ENCODE measurements at regions not wholly inside any gene's neighbourhood (a gene's known extent, or its start where the extent isn't known, plus 50 kb on each side); places are given as distances from the start of the nearest gene placed in this dataset.

- DNase-seq (ENCODE audit: low spot score): no peak
These were observed 188.8 kb downstream of the TSHZ3 start for GRCh38 chr19:31160336-31160926.

DNA sequence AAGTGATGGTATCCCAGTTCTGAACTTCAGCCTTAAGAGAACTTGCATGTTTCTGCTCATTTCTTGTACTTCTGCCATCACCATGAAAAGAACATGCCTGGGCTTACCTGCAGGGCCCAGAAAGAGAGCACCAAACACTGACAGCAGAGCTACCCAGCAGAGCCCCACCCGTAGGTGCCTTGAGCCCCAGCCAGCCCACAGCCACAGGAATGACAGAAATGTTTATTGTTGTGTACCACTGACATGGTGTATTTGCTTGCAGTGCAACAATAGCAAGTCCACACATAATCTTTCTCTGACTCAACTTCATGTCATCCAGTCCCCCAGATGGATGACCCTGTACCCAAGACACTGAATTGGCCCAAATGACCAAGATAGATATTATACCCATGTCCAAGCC, 195.2 kb downstream of the TSHZ3 start:
- DNase-seq (ENCODE audit: low spot score): no peak

DNA sequence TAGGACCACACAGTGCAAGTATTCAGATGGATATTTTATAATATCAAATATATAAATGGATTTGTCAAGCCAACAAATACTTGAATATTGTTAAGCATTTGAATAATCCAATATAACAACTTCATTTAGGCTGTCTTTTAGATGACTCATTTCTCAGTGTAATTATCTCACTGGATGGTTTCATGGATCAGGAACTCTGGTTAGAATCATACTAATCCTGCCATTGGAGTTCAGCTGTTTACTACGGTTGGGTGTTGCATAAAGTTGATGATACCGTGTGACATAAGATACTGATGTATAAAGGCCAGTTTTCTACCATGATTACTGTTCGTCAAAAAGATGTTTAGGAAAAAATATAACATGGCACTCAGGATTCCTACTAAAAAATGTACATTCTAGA, 196.3 kb downstream of the TSHZ3 start:
- DNase-seq (ENCODE audit: low spot score): no peak

DNA sequence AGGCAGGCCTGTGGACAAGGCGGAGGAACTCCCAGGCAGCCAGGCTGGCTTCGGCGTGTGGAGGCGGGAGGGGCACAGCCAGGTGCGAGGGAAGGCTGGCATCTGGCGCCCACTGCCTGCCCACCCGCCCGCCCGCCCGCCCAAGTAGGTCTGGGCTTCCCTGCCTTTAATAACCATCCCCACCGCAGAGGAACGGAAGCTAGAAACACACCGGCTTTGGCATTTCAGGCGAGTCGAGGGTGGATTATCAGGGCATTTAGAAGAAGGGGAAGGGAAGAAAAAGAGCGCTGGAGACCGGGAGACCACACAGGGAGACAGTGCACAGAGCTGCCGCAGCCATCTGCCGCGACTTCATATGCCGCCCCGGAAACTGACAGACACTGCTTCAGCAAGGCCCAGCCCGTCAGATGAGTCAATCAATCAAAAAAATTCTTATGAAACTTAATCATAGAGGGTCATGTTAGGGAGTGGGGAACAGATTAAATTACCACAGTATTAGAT, 199.7 kb downstream of the TSHZ3 start:
- no peak for DNase-seq (ENCODE audit: low spot score)

DNA sequence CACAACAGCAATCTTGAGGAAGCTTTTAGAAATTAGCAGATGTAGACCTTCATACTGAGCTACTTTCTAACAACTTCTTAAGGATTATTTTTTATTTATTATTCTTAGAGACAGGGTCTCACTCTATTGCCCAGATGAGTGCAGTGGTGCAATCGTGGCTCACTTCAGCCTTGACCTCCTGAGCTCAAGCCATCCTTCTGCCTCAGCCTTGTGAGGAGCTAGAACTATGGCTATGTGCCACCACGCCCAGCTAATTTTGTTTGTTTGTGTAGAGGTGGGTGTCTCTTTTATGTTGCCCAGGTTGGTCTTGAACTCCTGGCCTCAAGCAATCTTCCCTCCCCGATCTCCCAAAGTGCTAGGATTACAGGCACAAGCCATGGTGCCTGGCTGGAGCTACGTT, 200.6 kb downstream of the TSHZ3 start:
- DNase-seq (ENCODE audit: low spot score): no peak

DNA sequence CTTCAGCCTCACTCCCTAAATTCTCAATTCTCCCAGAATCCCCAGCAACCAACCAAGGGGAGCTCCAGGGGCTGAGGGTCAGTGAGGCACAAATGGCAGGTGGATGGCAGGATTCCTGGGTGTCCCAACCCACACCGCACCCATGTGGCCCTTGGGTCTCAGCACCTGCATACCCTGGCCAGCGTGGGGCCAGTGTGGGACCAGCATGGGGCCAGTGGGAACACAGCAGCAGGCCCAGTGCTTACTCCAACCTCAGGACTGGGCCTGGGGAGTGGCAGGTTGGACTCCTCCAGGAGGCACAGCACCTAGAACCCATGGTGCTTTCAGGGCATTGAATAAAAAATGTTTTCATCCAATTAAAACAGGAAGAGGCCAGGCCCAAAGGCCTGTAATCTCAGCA, 202.0 kb downstream of the TSHZ3 start:
- DNase-seq (ENCODE audit: low spot score): no peak

- no peak for DNase-seq (ENCODE audit: low spot score)
These were observed 202.6 kb downstream of the TSHZ3 start for GRCh38 chr19:31146546-31147183.

GRCh38 chr19:31146015-31146414, 203.2 kb downstream of the TSHZ3 start:
- no peak for DNase-seq (ENCODE audit: low spot score)

DNA sequence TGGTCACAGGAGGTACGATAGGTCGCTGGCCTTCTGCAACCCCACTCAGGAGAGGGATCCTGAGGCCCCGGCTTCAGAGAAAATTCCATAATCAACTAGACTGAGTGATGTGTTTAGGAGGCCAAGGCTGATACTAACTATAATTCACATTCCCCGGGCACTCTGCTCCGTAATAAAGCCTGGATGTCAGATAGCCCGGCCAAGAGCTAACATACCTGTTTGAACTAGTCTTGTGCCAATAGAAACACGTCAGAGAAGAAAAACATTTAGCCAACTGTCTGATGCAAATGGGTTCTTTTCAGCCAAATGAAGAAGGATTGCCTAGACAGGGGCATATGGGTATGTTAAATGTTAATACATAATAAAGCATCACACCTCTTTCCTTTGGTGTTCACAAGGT, 204.2 kb downstream of the TSHZ3 start:
- no peak for DNase-seq (ENCODE audit: low spot score)

DNA sequence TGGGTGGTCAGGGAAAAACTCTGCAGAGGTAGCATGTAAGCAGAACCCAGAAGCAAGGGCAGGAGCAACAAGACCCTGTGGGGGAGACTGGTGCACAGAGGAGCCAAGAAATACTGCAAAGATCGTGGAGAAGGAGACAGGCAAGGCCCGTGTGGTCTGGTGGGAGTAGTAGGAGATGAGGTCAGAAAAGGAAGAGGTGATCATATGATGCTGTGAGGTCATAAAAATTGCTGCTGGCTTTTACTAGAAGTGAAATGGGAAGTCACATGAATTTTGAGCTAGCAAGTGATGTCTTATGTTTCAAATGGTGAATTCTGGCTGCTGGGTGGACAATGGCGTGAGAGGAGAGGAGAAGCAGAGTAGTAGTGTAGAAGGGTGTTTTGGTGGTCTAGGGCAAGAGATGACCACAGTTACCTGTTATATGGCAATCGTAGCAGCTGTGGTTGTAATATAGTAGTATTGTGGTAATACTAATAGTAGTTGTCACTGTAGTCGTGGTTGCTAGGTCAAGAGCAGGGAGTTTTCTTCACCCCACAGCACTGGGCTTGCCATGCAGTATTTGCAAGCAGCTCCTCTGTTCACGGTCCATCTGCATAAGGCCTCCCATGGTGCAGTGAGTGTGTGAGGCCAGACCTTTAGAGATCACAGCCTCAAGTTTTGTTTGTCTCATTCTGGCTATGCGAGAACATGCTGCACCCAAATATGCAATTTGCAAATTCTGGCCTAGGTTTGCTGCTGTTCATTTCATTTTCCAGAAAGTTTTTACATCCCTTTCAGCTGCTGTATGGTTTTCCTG, 205.0 kb downstream of the TSHZ3 start:
- no peak for DNase-seq (ENCODE audit: low spot score)

GRCh38 chr19:31141301-31141700, 207.9 kb downstream of the TSHZ3 start:
- DNase-seq (ENCODE audit: low spot score): no peak

DNA sequence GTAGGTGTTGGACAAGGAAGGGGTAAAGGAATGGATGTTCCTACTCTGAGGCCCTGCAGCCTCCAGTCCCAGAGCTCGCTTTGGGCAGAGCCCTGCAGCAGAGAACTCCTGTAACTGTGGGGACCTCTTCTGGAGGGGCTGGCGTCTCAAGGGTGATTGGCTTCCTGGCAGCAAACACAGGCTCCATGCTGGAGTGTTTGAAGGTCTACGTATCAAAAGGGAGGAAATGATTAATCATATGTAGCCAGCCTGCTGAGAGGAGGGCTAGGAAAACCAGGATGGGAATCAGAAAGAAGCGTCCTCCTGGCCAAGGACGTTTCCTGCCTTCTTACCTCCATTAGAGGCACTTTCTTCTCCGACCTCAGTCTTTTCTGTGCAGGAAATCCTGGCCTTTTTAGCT, 208.5 kb downstream of the TSHZ3 start:
- DNase-seq (ENCODE audit: low spot score): peak; percentile 46

DNA sequence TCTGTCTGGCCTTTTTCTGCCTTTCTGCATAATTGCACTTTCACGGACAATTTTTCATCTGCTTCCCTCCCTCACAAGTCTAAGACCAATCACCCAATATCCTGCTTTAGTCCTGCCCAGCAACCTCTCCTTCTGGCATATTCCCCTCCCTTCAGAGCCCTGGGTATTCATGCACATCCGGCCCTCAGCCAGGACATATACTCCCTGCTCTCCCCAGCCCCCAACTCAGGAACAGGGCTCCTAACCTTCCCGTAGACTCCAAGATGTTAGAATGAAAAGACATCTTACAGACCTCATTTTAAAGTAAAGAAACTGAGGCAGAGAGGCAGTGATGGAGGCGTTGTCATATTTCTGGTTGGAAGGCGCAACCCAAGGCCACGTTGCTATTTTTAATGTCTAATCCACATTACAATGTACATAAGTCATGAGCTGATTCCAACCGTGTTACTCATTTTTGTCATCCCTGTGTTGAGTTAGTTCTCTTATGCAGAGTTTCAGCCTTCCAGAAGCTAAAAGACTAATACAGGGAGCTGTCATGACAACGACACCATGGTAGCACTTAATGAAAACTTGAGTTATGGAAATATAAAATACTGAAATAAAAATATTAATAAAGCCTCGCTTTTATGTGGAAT, 209.2 kb downstream of the TSHZ3 start:
- peak; percentile 81 for DNase-seq (ENCODE audit: low spot score)

DNA sequence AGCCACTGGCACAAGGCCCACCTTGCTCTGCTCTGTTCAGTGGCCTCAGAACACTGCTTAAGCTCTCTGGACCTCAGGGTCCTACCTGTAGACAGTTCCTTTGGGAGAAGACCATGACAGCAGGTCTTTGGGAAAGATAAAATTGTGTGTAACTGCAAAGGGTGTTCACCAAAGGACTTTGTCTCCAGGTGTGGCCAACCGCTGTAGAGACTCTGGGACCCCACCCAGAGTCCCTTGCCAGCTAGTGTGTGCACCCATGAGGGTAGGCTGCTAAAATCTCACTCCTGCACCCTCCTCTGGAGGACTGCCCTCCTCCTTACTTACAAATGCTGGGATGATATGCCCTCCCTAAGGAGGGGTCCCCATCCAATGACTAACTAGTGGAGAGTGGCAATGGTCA, 211.2 kb downstream of the TSHZ3 start:
- DNase-seq (ENCODE audit: low spot score): no peak

- no peak for DNase-seq (ENCODE audit: low spot score)
These were observed 213.4 kb downstream of the TSHZ3 start for GRCh38 chr19:31135841-31136240.

DNA sequence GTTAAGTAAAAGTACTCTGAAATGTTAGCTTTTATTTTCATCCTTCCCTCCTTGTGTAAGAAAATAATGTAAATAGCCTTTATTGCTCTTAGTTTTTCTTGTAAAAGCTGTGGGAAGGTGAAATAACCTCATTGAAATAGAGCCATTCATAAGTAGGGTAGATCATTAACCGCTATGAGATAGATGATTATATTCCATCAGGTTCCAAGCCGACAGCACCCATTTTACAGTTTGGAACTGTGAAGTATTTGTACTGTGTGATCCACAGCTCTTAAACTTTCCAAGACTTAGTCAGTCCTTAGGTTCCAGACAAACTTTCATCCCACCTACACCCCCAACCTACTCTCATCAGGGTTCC, 216.5 kb downstream of the TSHZ3 start:
- no peak for DNase-seq (ENCODE audit: low spot score)

- DNase-seq (ENCODE audit: low spot score): no peak
These were observed 220.9 kb downstream of the TSHZ3 start for GRCh38 chr19:31128291-31128690.

DNA sequence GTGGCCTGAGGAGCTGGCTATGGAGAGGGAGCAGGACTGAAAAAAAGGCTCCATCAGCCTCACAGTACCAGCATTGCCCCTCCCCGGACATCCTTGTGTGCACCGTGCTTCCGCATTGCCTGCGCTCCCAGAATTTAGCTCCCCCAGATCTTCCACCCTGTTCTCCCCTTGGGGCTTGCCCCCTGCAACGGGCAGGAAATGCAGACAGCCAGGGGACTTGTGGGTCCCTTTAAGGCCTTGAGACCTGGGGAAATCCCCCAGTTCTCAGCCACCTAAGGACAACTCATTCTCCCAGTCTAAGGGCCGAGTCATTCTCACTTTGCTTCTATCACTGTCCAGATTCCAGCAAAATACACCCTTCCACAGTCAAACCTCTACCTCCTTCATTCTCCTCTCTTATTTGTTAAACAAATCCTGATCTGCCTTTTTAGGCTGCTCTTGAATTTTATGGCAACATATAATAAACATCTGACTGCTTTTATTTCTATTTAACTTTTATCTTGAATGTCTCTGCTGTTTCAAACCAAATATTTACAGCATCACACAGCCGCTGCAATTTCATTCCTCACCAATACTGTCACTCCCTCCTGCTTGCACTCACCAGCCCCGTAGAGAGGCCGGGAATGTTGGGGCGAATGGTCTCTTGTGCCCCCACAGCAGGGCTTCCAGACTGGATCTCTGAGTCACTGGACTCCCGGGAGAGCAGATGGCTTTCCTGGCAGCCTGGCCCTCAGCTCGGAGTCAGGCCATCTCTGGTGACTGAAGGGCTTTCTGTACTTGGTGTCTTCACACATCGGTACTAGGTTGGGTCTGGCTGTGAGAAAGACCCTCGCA, 221.9 kb downstream of the TSHZ3 start:
- peak; percentile 81 for DNase-seq (ENCODE audit: low spot score)

DNA sequence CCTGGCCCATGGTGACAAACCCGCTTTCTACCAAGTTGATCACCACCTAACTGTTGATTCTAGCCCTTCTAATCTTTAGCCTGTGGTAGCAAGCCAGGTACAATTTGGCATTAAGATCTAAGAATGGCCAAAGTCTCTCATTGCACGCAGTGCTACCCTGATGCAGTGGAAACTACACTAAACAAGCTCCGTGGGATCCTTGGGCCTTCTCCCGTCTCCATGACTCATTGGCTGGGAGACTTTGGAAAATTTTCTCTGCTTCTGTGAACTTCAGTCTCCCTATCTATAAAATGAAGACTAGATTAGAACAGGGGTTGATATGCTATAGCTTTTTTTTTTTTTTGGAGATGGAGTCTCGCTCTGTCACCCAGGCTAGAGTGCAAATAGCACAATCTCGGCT, 223.0 kb downstream of the TSHZ3 start:
- DNase-seq (ENCODE audit: low spot score): no peak

DNA sequence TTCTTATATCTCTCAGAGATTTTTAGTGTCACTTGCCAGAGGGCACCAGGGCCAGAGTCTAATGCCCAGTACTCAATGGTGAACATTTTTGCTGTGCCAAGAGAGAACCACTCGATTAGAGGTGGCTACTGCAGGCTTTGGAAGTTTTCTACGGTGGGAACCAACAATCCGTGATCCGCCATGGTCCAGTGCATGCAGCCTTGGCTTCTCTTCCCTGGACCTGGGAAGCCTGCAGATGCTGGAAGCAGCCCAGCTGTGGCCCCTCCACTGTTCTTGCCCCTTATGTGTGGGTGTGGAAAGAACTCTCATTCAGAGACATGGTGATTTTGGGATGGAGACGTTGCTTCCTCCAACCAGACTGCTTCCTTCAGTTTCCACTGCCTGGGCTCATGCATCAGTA, 224.2 kb downstream of the TSHZ3 start:
- no peak for DNase-seq (ENCODE audit: low spot score)

- DNase-seq (ENCODE audit: low spot score): no peak
These were observed 227.7 kb downstream of the TSHZ3 start for GRCh38 chr19:31121501-31121900.

DNA sequence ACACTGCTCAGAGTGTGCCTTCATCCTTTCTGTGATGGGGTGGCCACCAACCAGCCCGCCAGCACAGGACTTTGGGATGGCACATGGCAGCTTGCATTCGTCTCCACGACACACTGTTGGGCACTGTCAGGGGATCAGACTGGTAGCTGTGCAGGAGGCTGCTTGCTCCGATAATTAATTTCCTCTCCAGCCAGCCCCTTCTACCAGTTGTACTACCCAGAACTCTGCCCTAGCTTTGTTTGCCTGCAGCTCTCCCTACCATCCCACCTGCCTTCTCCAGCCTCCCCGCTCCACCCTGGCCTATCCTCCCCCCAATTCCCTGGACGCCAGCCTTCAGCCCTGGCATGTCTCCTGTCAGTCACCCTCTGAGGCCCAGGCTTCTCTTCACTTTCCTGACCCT, 228.3 kb downstream of the TSHZ3 start:
- DNase-seq (ENCODE audit: low spot score): no peak
